HCT116 (cell line): ENCODE measurements at regions not wholly inside any gene's neighbourhood (a gene's known extent, or its start where the extent isn't known, plus 50 kb on each side); places are given as distances from the start of the nearest gene placed in this dataset.

Experiments used
- ATAC-seq: fragments of 200-7000 bp; cut with Tn5 transposase; 2 replicates; pipeline ENCODE4 v1.9.1; 2020; ENCODE audit warnings: mild to moderate bottlenecking, moderate library complexity
- BruUV-seq: library from RNA; stranded (reverse); fragments of 400-500 nt; replicated peaks from 2 replicates; lab custom pipeline; 2021; lab: Mats Ljungman, UMichigan
- CTCF ChIA-PET: fragments of 300-600 bp; sonication (Branson Sonifier 250); formaldehyde crosslinking; loops from one replicate; lab custom pipeline; 2021; ENCODE audit warnings: antibody characterized with exemption; lab: Charles Lee
- POLR2A ChIA-PET: fragments of 300-600, 350-600 bp; sonication (Branson Sonifier 250); formaldehyde crosslinking; loops from one replicate; lab custom pipeline; 2021; ENCODE audit warnings: antibody characterized with exemption; lab: Charles Lee
- RAD21 ChIA-PET, 2 experiments: fragments of 300-600 bp; sonication (Branson Sonifier 250); formaldehyde crosslinking; loops; one replicate each; lab custom pipeline; 2023; ENCODE audit warnings: low total read pairs in 2 of 2; ENCODE audit not compliant: uncharacterized antibody in 2 of 2, unreplicated experiment in 2 of 2, low non-redundant PET in 1 of 2; lab: Charles Lee
- DNase-seq: peaks from one replicate; pipeline ENCODE4 v3.0.0-alpha.2; 2010; ENCODE audit warnings: low read depth, low spot score
- H2AFZ ChIP-seq: fragments of 200-600 bp; shearing (Covaris generic), sonication (generic); 2 replicates; pipeline ENCODE4 v1.6.1; 2017; ENCODE audit warnings: low read depth, mixed run types, mixed read lengths, antibody characterized with exemption, low read length; ENCODE audit not compliant: poor library complexity, severe bottlenecking
- H3K27ac ChIP-seq: 2 replicates; pipeline ENCODE4 v1.5.1; 2012; ENCODE audit warnings: low read depth, low read length
- H3K27me3 ChIP-seq: fragments of 200-600 bp; sonication (generic); 2 replicates; pipeline ENCODE4 v1.6.1; 2016; ENCODE audit warnings: mixed run types, low read length, mixed read lengths; ENCODE audit not compliant: insufficient read depth
- H3K36me3 ChIP-seq, 2 experiments: fragments of 200-500 bp in 1 of 2; fragments of 200-600 bp in 1 of 2; sonication (Bioruptor generic) in 1 of 2; sonication (generic) in 1 of 2; 2 replicates each; pipeline versions ENCODE4 v1.5.1 to v1.6.1; 2014 to 2016; ENCODE audit warnings: low read length in 2 of 2, inconsistent platforms in 1 of 2, mixed read lengths in 1 of 2, mixed run types in 1 of 2; ENCODE audit not compliant: insufficient read depth in 2 of 2, control insufficient read depth in 1 of 2
- H3K4me1 ChIP-seq, 2 experiments: fragments of 200-600 bp in 1 of 2; sonication (generic) in 1 of 2; 2 replicates each; pipeline versions ENCODE4 v1.5.1 to v1.6.1; 2012 to 2017; ENCODE audit warnings: low read length in 2 of 2, inconsistent platforms in 1 of 2, mild to moderate bottlenecking in 1 of 2, mixed read lengths in 1 of 2, mixed run types in 1 of 2, moderate library complexity in 1 of 2; ENCODE audit not compliant: insufficient read depth in 2 of 2, control insufficient read depth in 1 of 2
- H3K4me2 ChIP-seq: fragments of 200-600 bp; sonication (generic); 2 replicates; pipeline ENCODE4 v1.6.1; 2017; ENCODE audit warnings: mixed run types, low read length, mixed read lengths
- H3K4me3 ChIP-seq, 2 experiments: fragments of 200-600 bp in 1 of 2; sonication (generic) in 1 of 2; replicated peaks in 1 of 2; 2 replicates each; pipeline ENCODE4 v1.5.1; 2011 to 2016; ENCODE audit warnings: low read length in 2 of 2, control low read depth in 1 of 2, low read depth in 1 of 2, mild to moderate bottlenecking in 1 of 2, mixed read lengths in 1 of 2, mixed run types in 1 of 2
- H3K79me2 ChIP-seq: fragments of 200-600 bp; sonication (generic); 2 replicates; pipeline ENCODE4 v1.6.1; 2017; ENCODE audit warnings: mild to moderate bottlenecking, mixed run types, low read length, moderate library complexity, mixed read lengths; ENCODE audit not compliant: insufficient read depth
- H3K9ac ChIP-seq: fragments of 200-600 bp; sonication (generic); 2 replicates; pipeline ENCODE4 v1.6.1; 2016; ENCODE audit warnings: low read length, mixed read lengths
- H3K9me2 ChIP-seq: fragments of 200-600 bp; sonication (generic), shearing (Covaris generic); 2 replicates; pipeline ENCODE4 v1.6.1; 2017; ENCODE audit warnings: mixed run types, mild to moderate bottlenecking, moderate library complexity; ENCODE audit not compliant: insufficient read depth
- H3K9me3 ChIP-seq, 2 experiments: fragments of 200-500 bp in 1 of 2; fragments of 200-600 bp in 1 of 2; sonication (Bioruptor generic) in 1 of 2; sonication (generic) in 1 of 2; 2 replicates each; pipeline ENCODE4 v1.6.1; 2014 to 2017; ENCODE audit warnings: low read length in 2 of 2, mixed read lengths in 2 of 2, inconsistent platforms in 1 of 2, low read depth in 1 of 2, mild to moderate bottlenecking in 1 of 2, mixed run types in 1 of 2, moderate library complexity in 1 of 2; ENCODE audit not compliant: control insufficient read depth in 1 of 2, insufficient read depth in 1 of 2
- H4K20me1 ChIP-seq: fragments of 200-600 bp; sonication (generic), shearing (Covaris generic); 2 replicates; pipeline ENCODE4 v1.6.1; 2017; ENCODE audit warnings: mixed run types, mild to moderate bottlenecking, moderate library complexity; ENCODE audit not compliant: insufficient read depth
- CBX3 ChIP-seq: IDR thresholded peaks from 2 replicates; pipeline ENCODE4 v1.6.1; 2012; ENCODE audit warnings: low read depth
- EGR1 ChIP-seq: IDR thresholded peaks from 2 replicates; pipeline ENCODE4 v1.6.1; 2012; ENCODE audit warnings: low read depth
- ELF1 ChIP-seq: IDR thresholded peaks from 2 replicates; pipeline ENCODE4 v1.6.1; 2012; ENCODE audit warnings: low read depth, borderline replicate concordance
- FOSL1 ChIP-seq: IDR thresholded peaks from 2 replicates; pipeline ENCODE4 v1.6.1; 2012; ENCODE audit warnings: low read depth
- JUND ChIP-seq: IDR thresholded peaks from 2 replicates; pipeline ENCODE4 v1.6.1; 2012
- POLR2A ChIP-seq: IDR thresholded peaks from 2 replicates; pipeline ENCODE4 v1.7.0; 2011; ENCODE audit warnings: borderline replicate concordance; ENCODE audit not compliant: insufficient read depth, insufficient read length; ENCODE audit errors: extremely low read depth
- POLR2AphosphoS5 ChIP-seq: IDR thresholded peaks from 2 replicates; pipeline ENCODE4 v1.6.1; 2011; ENCODE audit warnings: mild to moderate bottlenecking, low read depth, low read length, moderate library complexity
- REST ChIP-seq: IDR thresholded peaks from 2 replicates; pipeline ENCODE4 v1.6.1; 2012; ENCODE audit warnings: low read depth
- SRF ChIP-seq: IDR thresholded peaks from 2 replicates; pipeline ENCODE4 v1.6.1; 2012; ENCODE audit warnings: low read depth
- ZFX ChIP-seq: fragments of 450-650 bp; IDR thresholded peaks from 2 replicates; pipeline ENCODE4 v1.6.1; 2017
- ZNF274 ChIP-seq: fragments of 200-500 bp; sonication (Bioruptor generic); IDR thresholded peaks from 2 replicates; pipeline ENCODE4 v1.6.1; 2014; ENCODE audit warnings: mild to moderate bottlenecking, low read depth, low read length, inconsistent platforms
- intact Hi-C: fragments of 100-400 bp; cut with micrococcal nuclease; formaldehyde crosslinking; loops from 2 replicates; pipeline ENCODE4 v1.10.0; 2022
- TF ChIP-seq, protein P1 (sequence below), 3 experiments: fragments of 200-600 bp in 1 of 3; sonication (generic) in 1 of 3; IDR thresholded peaks in 2 of 3; conservative IDR thresholded peaks in 1 of 3; 2 replicates each; pipeline ENCODE4 v1.5.1; 2012 to 2017; ENCODE audit warnings: low read depth in 2 of 3, low read length in 2 of 3, antibody characterized with exemption in 1 of 3, borderline replicate concordance in 1 of 3, control low read depth in 1 of 3, mild to moderate bottlenecking in 1 of 3, mixed read lengths in 1 of 3, mixed run types in 1 of 3, moderate library complexity in 1 of 3; ENCODE audit not compliant: insufficient read depth in 1 of 3

- no peak for TF ChIP-seq REST
These were observed 86.3 kb upstream of the ESR1 start (continued) for GRCh38 chr6:151721146-151721545.

GRCh38 chr6:151721671-151722070 lies 85.8 kb upstream of the ESR1 start:
- no TSS peak for BruUV-seq
- H3K27ac ChIP-seq: no peak overlapping the region
- no peaks in the 10 kb centered on the region for H3K9me3 ChIP-seq
- DNase-seq: no peak
- H3K9me2 ChIP-seq: no peaks in the 10 kb centered on the region
- POLR2A ChIA-PET: no interaction called here
- no peak overlapping the region for H2AFZ ChIP-seq
- H3K79me2 ChIP-seq: no peaks in the 10 kb centered on the region
- RAD21 ChIA-PET: no interaction called here
- CTCF ChIA-PET: no interaction called here
- no peaks in the 10 kb centered on the region for H4K20me1 ChIP-seq
- H3K36me3 ChIP-seq: no peaks in the 10 kb centered on the region
- no peak for ATAC-seq
- H3K4me3 ChIP-seq: no peak overlapping the region
- H3K27me3 ChIP-seq: no peaks in the 10 kb centered on the region
- H3K4me1 ChIP-seq: peaks cover 0 to 2% of the 10 kb centered on the region in 2 experiments; a peak in 1 of 4 replicates
- no peak overlapping the region for H3K4me2 ChIP-seq
- TF ChIP-seq EGR1 (no peak), ZNF274 (no peak), ZFX (no peak), JUND (no peak), SRF (no peak), ELF1 (no peak), CBX3 (no peak), POLR2AphosphoS5 (no peak), POLR2A (no peak), FOSL1 (no peak)
- TF ChIP-seq, protein P1, sequence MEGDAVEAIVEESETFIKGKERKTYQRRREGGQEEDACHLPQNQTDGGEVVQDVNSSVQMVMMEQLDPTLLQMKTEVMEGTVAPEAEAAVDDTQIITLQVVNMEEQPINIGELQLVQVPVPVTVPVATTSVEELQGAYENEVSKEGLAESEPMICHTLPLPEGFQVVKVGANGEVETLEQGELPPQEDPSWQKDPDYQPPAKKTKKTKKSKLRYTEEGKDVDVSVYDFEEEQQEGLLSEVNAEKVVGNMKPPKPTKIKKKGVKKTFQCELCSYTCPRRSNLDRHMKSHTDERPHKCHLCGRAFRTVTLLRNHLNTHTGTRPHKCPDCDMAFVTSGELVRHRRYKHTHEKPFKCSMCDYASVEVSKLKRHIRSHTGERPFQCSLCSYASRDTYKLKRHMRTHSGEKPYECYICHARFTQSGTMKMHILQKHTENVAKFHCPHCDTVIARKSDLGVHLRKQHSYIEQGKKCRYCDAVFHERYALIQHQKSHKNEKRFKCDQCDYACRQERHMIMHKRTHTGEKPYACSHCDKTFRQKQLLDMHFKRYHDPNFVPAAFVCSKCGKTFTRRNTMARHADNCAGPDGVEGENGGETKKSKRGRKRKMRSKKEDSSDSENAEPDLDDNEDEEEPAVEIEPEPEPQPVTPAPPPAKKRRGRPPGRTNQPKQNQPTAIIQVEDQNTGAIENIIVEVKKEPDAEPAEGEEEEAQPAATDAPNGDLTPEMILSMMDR (IDR thresholded peaks at IDR 0.05 in 2 of 3, conservative IDR thresholded peaks at IDR 0.05 in 1 of 3; ENCODE audit: borderline replicate concordance in 1 of 3, insufficient read depth in 1 of 3, low read depth in 2 of 3, low read length in 2 of 3): no peak
- intact Hi-C loops: no loop called here
- H3K9ac ChIP-seq: no peak overlapping the region
